Astrocyte of the cerebellum (primary cell): ENCODE measurements at regions not wholly inside any gene's neighbourhood (a gene's known extent, or its start where the extent isn't known, plus 50 kb on each side); places are given as distances from the start of the nearest gene placed in this dataset.

ENCODE experiments used
- DNase-seq: peaks from one replicate; pipeline ENCODE4 v3.0.0-alpha.2; 2011; ENCODE audit warnings: low read depth
- H3K4me3 ChIP-seq: 2 replicates; pipeline ENCODE4 v1.5.1; 2011; ENCODE audit warnings: mild to moderate bottlenecking, low read depth, low read length, moderate library complexity
- in situ Hi-C: cut with HindIII; loops from 2 replicates; pipeline ENCODE4 v1.10.0; 2017; ENCODE audit warnings: low sequenced_read_pairs
- TF ChIP-seq, protein P1 (sequence below): IDR thresholded peaks from 2 replicates; pipeline ENCODE4 v1.5.1; 2012; ENCODE audit warnings: low read length, low read depth, moderate library complexity, mild to moderate bottlenecking; ENCODE audit errors: missing control alignments

DNA sequence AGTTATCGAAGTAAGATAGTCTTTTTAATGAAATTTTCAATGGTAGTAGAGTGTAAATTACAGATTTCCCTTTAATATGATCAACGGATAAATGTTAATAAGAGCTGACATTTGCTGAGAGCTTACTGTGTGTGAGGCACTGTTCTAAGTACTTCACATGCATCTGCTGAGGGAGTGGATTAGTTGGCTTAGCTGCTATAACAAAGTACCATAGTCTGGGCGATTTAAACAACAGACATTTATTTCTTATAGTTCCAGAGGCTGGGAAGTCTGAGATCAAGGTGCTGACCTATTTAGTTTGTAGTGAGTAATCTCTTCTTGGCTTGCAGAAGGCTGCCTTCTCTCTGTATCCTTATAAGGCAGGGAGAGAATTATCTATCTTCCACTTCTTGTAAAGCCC is 174.3 kb downstream of the CEP135 start:
- in situ Hi-C loops, result no loop called here
- no peak for DNase-seq
- H3K4me3 ChIP-seq, result no peak overlapping the region
- TF ChIP-seq, protein P1, sequence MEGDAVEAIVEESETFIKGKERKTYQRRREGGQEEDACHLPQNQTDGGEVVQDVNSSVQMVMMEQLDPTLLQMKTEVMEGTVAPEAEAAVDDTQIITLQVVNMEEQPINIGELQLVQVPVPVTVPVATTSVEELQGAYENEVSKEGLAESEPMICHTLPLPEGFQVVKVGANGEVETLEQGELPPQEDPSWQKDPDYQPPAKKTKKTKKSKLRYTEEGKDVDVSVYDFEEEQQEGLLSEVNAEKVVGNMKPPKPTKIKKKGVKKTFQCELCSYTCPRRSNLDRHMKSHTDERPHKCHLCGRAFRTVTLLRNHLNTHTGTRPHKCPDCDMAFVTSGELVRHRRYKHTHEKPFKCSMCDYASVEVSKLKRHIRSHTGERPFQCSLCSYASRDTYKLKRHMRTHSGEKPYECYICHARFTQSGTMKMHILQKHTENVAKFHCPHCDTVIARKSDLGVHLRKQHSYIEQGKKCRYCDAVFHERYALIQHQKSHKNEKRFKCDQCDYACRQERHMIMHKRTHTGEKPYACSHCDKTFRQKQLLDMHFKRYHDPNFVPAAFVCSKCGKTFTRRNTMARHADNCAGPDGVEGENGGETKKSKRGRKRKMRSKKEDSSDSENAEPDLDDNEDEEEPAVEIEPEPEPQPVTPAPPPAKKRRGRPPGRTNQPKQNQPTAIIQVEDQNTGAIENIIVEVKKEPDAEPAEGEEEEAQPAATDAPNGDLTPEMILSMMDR, result no peak

DNA sequence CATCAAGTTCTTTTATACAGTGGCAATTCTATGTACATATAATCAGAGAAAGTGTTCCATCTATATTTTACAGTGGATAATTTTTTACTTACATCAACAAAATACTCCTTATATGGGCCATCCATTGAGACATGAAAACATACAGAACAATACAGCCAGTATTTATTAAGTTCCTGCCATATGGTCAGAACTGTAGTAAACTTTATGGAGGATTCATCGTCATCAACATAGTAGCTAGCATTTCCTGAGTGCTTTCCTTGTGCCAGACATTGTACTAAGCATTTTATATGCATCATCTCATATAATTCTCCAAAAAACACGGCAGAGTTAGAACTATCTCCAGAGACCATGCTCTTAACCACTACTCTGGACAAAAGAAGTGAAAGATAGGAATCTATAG is 170.1 kb downstream of the CEP135 start:
- in situ Hi-C loops, result no loop called here
- no peak for DNase-seq
- TF ChIP-seq, protein P1, result no peak
- no peak overlapping the region for H3K4me3 ChIP-seq

DNA sequence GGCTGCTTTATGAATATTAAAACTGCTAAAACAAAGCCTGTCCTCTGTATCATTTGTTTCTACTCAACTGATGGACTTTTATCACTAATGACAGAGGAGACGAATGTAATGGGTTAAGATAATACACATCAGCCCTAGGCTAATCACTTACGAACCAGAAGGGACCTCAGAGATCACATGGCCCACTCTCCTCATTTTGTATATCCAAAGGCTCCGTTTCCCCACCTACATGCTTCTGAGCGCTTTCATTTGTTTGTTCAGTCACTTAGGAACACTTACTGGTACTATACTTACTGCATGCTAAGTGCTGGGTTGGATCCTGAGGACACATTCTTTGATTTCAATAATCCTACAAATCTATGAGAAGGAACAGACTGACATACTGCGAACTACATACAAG is 169.3 kb downstream of the CEP135 start:
- in situ Hi-C loops, result no loop called here
- no peak for DNase-seq
- TF ChIP-seq, protein P1, result no peak

DNA sequence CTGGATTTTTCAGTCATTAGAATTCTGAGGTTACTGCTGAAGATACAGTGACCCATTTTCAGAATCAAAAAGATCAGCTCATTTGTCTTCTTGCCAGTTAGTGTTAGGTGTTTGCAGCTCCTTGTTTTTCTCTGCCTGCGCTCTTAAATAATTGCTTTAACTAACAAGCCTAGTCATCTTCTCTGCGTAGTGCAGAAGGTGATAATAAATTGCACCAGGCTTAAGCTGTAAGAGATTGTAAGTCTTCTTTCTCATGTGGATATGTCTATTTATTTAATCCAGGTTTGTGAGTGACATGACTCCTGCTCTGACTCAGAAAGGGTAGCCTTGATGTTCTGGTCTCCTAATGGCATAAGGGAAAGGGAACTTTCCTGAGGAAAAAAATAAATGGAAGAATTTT is 167.2 kb downstream of the CEP135 start:
- DNase-seq, result no peak
- TF ChIP-seq, protein P1, result no peak
- in situ Hi-C loops, result no loop called here
- H3K4me3 ChIP-seq, result no peak overlapping the region

More for the DNA sequence above, 169.3 kb downstream of the CEP135 start:
- no peak overlapping the region for H3K4me3 ChIP-seq

- H3K4me3 ChIP-seq, result no peak overlapping the region
- DNase-seq, result no peak
- TF ChIP-seq, protein P1, result peak; percentile 10
- in situ Hi-C loops, result no loop called here
Observed at GRCh38 chr4:56112377-56112776, 163.6 kb downstream of the CEP135 start.

GRCh38 chr4:56106180-56107147 is 157.7 kb downstream of the CEP135 start:
- no peak overlapping the region for H3K4me3 ChIP-seq
- in situ Hi-C loops, result no loop called here
- TF ChIP-seq, protein P1, result no peak
- no peak for DNase-seq
